Lung (tissue), 11 donors: ENCODE measurements at regions not wholly inside any gene's neighbourhood (a gene's known extent, or its start where the extent isn't known, plus 50 kb on each side); places are given as distances from the start of the nearest gene placed in this dataset.

ENCODE experiments used
- ATAC-seq: fragments of 200-7000 bp; cut with Tn5 transposase; one replicate; pipeline ENCODE4 v1.9.1; 2020; ENCODE audit warnings: moderate number of reproducible peaks; ENCODE audit not compliant: insufficient read depth, low FRiP score
- DNase-seq, 3 donors: peaks; one replicate each; pipeline ENCODE4 v3.0.0-alpha.2; 2013 to 2017
- H3K27ac ChIP-seq, 2 donors: one replicate each; pipeline ENCODE4 v1.5.1; 2013; ENCODE audit warnings: mild to moderate bottlenecking in 2 of 2, moderate library complexity in 2 of 2, control low read depth in 1 of 2, inconsistent platforms in 1 of 2, low read depth in 1 of 2, low read length in 1 of 2
- H3K27me3 ChIP-seq, 3 donors: one replicate each; pipeline ENCODE4 v1.5.1; 2013; ENCODE audit warnings: low read length in 2 of 3; ENCODE audit not compliant: control insufficient read depth in 3 of 3, insufficient read depth in 3 of 3
- H3K36me3 ChIP-seq, 4 donors: one replicate each; pipeline ENCODE4 v1.5.1; 2013; ENCODE audit warnings: low read length in 4 of 4, mild to moderate bottlenecking in 1 of 4, moderate library complexity in 1 of 4; ENCODE audit not compliant: control insufficient read depth in 4 of 4, insufficient read depth in 4 of 4
- H3K4me1 ChIP-seq, 5 donors: one replicate each; pipeline ENCODE4 v1.5.1; 2013; ENCODE audit warnings: low read length in 5 of 5, mild to moderate bottlenecking in 2 of 5, moderate library complexity in 1 of 5; ENCODE audit not compliant: control insufficient read depth in 5 of 5, insufficient read depth in 5 of 5
- H3K4me3 ChIP-seq: one replicate; pipeline ENCODE4 v1.5.1; 2013; ENCODE audit warnings: mild to moderate bottlenecking, control low read depth, moderate library complexity
- H3K9ac ChIP-seq, 2 donors: one replicate each; pipeline ENCODE4 v1.5.1; 2013; ENCODE audit warnings: low read length in 2 of 2, control low read depth in 1 of 2; ENCODE audit not compliant: insufficient read depth in 1 of 2
- H3K9me3 ChIP-seq, 4 donors: one replicate each; pipeline ENCODE4 v1.5.1; 2013; ENCODE audit warnings: low read length in 3 of 4, mild to moderate bottlenecking in 1 of 4, moderate library complexity in 1 of 4; ENCODE audit not compliant: control insufficient read depth in 4 of 4, insufficient read depth in 3 of 4
- CTCF ChIP-seq: IDR thresholded peaks from 2 replicates; pipeline ENCODE4 v1.5.1; 2012; ENCODE audit warnings: mild to moderate bottlenecking; ENCODE audit errors: control extremely low read depth, extremely low read depth
- WGBS, 2 donors: extraction: QIAGEN DNeasy Blood & Tissue Kit; methylation state at CpG; one replicate each; pipeline ENCODE4 v1.1.7; 2013; 5-methylcytosine and 5-hydroxymethylcytosine counted together
- donor health status: control.
- donor health status: control.
- donor health status: Bipolar disorder and iron deficiency.
- donor health status: healthy.
- donor health status: DM: yes; HTN: yes; CAD: no.

DNA sequence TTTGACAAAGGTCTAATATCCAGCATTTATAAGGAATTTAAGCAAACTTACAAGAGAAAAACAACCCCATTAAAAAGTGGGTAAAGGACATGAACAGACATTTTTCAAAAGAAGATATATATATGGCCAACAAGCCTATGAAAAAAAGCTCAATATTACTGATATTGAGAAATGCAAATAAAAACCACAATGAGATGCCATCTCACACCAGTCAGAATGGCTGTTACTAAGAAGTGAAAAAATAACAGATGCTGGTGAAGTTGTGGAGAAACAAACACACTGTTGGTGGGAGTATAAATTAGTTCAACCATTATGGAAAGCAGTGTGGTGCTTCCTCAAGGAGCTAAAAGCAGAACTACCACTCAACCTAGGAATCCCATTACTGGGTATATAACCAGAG, 91.6 kb upstream of the EFHC2 start:
- Histone ChIP-seq H3K36me3 (no peaks in the 10 kb centered on the region), H3K27me3 (peaks cover 0 to 18% (median 0%) of the 10 kb centered on the region in 3 donors), H3K9me3 (peaks cover 0 to 5% (median 2%) of the 10 kb centered on the region in 4 donors), H3K9ac (no peak overlapping the region), H3K4me3 (no peak overlapping the region), H3K27ac (no peak overlapping the region), H3K4me1 (no peaks in the 10 kb centered on the region)
- DNase-seq (no peak), ATAC-seq (no peak)
- TF ChIP-seq CTCF, result no peak

DNA sequence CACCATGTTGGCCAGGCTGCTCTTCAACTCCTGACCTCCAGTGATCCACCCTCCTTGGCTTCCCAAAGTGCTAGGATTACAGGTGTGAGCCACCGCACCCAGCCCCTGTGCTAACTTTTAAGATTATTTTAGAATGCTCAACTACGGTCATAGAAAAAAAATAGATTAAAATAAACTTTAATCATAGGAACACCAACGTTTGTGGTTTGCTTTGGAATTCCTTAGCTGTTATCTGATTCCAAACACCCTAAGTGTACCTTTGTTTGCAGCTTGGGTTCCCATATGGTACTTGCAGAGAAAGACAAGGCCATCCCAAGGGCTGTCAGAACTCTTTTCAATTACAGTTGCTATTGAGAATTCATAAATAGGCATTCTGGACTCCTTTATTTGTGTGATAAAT, 90.1 kb upstream of the EFHC2 start:
- H3K4me3 ChIP-seq, result no peak overlapping the region
- H3K36me3 ChIP-seq, result no peaks in the 10 kb centered on the region
- DNase-seq (no peak), ATAC-seq (no peak)
- H3K4me1 ChIP-seq, result no peaks in the 10 kb centered on the region
- no peak overlapping the region for H3K9ac ChIP-seq
- peaks cover 0 to 5% (median 2%) of the 10 kb centered on the region in 4 donors for H3K9me3 ChIP-seq
- TF ChIP-seq CTCF, result no peak
- peaks cover 0 to 19% (median 0%) of the 10 kb centered on the region in 3 donors for H3K27me3 ChIP-seq
- WGBS, 2 donors, result 72 to 85% methylated on average over 3 of the region's 3 CpGs
- no peak overlapping the region for H3K27ac ChIP-seq

GRCh38 chrX:44432641-44433040, 89.2 kb upstream of the EFHC2 start:
- DNase-seq, result no peak
- H3K9me3 ChIP-seq, result peaks cover 0 to 5% (median 2%) of the 10 kb centered on the region in 4 donors

More at GRCh38 chrX:44432641-44433040, 89.2 kb upstream of the EFHC2 start:
- Histone ChIP-seq H3K36me3 (no peaks in the 10 kb centered on the region), H3K27ac (no peak overlapping the region), H3K4me3 (no peak overlapping the region), H3K4me1 (no peaks in the 10 kb centered on the region), H3K27me3 (peaks cover 0 to 16% (median 0%) of the 10 kb centered on the region in 3 donors), H3K9ac (no peak overlapping the region)
- TF ChIP-seq CTCF, result no peak
- no peak for ATAC-seq
